COR-L47 (cell line): ENCODE measurements at regions not wholly inside any gene's neighbourhood (a gene's known extent, or its start where the extent isn't known, plus 50 kb on each side); places are given as distances from the start of the nearest gene placed in this dataset.

Experiments
- DNase-seq: peaks from one replicate; lab custom pipeline; 2025; lab: John Stamatoyannopoulos, UW

DNA sequence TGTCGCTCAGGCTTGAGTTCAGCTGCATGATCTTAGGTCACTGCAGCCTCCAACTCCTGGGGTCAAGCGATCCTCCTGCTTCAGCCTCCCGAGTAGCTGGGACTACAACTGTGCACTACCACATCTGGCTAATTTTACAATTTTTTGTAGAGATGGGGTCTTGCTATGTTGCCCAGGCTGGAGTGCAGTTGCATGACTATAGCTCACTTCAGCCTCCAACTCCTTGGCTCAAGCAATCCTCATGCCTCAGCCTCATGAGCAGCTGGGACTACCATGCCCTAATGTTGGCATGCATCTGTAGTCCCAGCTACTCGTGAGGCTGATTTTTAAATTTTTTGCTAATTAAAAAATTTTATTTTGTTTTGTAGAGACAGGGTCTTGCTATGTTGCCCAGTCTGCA is 101.9 kb upstream of the NPTX2 start:
- no peak for DNase-seq

DNA sequence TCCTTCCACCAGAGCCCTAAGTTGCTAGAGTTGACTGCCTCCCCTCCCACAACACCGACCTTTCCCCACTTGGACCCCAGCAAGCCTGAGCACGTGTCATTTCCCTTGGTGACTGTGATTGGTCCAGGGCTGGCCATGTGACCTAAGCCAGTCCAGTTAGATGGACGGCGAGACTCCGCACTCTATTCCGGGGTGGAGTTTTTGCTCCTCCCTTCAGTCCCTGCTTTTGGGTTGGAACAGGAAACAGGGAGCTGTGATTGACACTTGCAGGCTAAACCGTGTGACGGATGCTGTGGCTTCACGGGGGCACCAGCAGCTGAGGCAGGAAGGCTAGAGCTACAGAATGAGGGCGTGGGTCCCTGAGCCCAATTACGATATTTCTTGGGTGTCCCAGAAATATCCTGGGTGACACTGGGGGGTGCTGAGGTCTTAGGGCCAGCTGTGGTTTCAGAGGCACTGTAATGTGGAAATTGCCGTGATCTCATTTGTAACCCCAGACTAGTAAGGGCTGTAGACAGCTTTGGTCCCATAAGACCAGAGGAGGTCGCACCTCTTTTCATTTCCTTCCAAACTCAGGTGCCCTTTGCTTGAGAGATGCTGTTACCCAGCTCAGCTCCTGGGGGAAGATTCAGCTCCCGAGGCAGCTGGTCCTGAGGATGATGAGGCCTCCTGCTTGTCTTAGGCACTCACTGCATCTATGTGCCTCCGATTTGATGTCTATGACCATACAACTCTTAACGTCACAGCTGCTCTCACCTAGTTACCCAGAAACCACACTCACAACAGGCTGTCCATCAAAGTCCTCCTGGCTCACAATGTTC is 102.7 kb upstream of the NPTX2 start:
- peak; percentile 0 for DNase-seq

- DNase-seq = no peak
Measured at GRCh38 chr7:98511175-98511574, 105.9 kb upstream of the NPTX2 start.

DNA sequence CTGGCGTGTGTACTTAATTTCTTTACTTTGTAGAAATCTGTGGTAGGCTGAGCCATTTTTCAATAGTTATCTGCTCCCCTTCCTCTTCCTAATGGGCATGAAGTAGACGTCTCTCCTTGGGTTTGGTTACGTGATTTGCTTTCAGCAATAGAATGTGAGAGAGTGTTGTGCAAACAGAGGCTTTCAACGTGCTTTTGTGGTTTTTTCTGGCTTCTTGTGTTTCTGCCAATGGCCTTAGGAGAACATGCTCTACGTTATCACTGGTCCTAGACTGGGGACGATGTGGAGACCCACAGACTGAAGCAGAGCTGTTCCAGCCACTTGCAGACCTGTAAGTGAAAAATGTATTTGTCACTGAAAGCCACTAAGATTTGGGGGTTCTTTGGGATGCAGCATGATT is 107.2 kb upstream of the NPTX2 start:
- DNase-seq = no peak

DNA sequence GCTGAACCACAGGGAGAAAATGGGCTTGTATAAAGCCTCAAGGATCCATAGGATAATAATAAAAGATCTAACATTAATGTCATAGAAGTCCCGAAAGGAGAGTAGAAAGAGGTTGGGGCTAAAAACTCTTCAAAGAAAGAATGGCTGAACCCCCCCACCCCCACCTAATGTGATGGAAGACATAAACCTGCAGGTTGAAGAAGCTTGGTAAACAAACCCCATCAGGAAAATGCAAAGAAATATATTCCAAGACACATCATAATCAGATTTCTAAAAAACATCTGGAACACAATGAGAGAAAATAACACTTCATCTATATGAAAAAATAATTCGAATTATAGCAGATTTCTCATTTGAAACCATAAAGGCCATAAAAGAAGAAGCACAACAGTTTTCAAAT is 105.6 kb upstream of the BAIAP2L1 start:
- no peak for DNase-seq

GRCh38 chr7:98500764-98501163 is 99.9 kb upstream of the BAIAP2L1 start:
- no peak for DNase-seq

GRCh38 chr7:98496618-98497017 is 95.7 kb upstream of the BAIAP2L1 start:
- DNase-seq = no peak

- DNase-seq = no peak
Measured at GRCh38 chr7:98495200-98495955, 94.5 kb upstream of the BAIAP2L1 start.

- DNase-seq = no peak
Measured at GRCh38 chr7:98493030-98493778, 92.3 kb upstream of the BAIAP2L1 start.

- DNase-seq = no peak
Measured at GRCh38 chr7:98488167-98488566, 87.3 kb upstream of the BAIAP2L1 start.

GRCh38 chr7:98483964-98484545 is 83.2 kb upstream of the BAIAP2L1 start:
- no peak for DNase-seq

GRCh38 chr7:98483276-98483963 is 82.5 kb upstream of the BAIAP2L1 start:
- no peak for DNase-seq

- DNase-seq = no peak
Measured at GRCh38 chr7:98479318-98479717, 78.4 kb upstream of the BAIAP2L1 start.

DNA sequence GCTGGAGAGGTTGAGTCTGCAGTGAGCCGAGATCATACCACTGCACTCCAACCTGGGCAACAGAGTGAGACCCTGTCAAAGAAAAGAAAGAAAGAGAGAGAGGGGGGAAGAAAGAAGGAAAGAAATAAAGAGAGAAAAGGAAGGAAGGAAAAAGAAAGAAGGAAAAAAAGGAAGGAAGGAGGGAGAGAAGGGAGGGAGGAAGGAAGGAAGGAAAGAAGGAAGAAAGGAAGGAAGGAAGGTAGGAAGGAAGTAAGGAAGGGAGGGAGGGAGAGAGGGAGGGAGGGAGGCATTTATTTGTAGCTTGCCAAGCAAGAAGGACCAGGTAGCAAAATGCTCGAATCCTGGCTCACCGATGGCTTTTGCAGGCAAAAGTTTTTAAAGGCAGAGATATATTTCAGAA is 74.5 kb upstream of the BAIAP2L1 start:
- DNase-seq = no peak

- DNase-seq = no peak
Measured at GRCh38 chr7:98474558-98474957, 73.7 kb upstream of the BAIAP2L1 start.

- no peak for DNase-seq
Measured at GRCh38 chr7:98472521-98472954, 71.6 kb upstream of the BAIAP2L1 start.

DNA sequence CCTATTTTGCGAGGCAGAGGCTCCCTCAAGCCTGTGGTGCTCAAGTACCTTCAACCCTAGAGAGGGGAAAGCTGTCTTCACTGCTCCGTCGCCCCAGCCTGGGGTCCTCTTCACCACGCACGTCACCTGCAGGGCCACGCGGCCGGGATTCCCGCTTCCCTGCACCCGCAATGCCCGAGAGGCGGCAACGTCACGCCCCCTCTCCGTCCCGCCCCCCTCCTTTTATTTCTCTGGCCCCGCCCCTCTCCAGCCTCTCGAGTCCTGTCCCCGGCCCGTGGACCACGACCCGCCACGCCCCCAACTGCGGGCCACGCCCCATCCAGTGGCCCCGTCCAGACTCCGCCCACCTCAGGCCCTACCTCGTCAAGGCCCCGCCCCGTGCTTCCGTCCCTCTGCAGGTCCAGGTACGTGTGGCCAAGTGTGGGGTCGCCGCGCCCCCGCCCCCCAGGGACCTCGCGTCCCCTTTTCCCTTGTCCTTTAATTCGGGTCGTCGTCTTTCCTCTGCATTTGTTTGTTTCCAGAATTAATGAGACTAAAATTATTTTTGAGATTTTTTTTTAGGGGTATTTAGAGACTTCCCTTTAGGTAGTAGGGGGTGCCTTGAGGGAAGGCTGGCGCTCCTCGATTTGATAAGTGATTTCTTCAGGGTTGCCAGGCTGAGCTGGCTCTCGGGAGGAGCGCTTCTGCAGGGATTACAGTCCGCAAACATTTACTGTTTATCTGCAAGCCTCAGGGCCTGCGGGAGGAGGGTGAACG is 69.8 kb upstream of the BAIAP2L1 start:
- no peak for DNase-seq

GRCh38 chr7:98469088-98469487 is 68.2 kb upstream of the BAIAP2L1 start:
- DNase-seq = no peak

- DNase-seq = no peak
Measured at GRCh38 chr7:98467570-98468312, 66.9 kb upstream of the BAIAP2L1 start.

- DNase-seq = no peak
Measured at GRCh38 chr7:98465022-98465421, 64.1 kb upstream of the BAIAP2L1 start.
